Testis (tissue), 2 donors: ENCODE measurements at regions not wholly inside any gene's neighbourhood (a gene's known extent, or its start where the extent isn't known, plus 50 kb on each side); places are given as distances from the start of the nearest gene placed in this dataset.

ENCODE experiments used
- CTCF ChIP-seq, 3 experiments: fragments of 450-650 bp in 2 of 3; fragments of 200-600 bp in 1 of 3; sonication (generic) in 1 of 3; IDR thresholded peaks; one replicate each; pipeline ENCODE4 v1.5.1; 2016 to 2019; ENCODE audit warnings: antibody characterized with exemption in 3 of 3, mild to moderate bottlenecking in 2 of 3, moderate library complexity in 1 of 3
- POLR2A ChIP-seq: fragments of 450-650 bp; IDR thresholded peaks from one replicate; pipeline ENCODE4 v1.6.1; 2017; ENCODE audit warnings: antibody characterized with exemption, mild to moderate bottlenecking, moderate library complexity

- TF ChIP-seq CTCF (IDR thresholded peaks at IDR 0.05) = no peak
- TF ChIP-seq POLR2A = no peak
Measured at GRCh38 chr22:47739291-47740015, 977.0 kb downstream of the TBC1D22A start.
